ENCODE measurements at regions not wholly inside any gene's neighbourhood (a gene's known extent, or its start where the extent isn't known, plus 50 kb on each side); places are given as distances from the start of the nearest gene placed in this dataset.

DNA sequence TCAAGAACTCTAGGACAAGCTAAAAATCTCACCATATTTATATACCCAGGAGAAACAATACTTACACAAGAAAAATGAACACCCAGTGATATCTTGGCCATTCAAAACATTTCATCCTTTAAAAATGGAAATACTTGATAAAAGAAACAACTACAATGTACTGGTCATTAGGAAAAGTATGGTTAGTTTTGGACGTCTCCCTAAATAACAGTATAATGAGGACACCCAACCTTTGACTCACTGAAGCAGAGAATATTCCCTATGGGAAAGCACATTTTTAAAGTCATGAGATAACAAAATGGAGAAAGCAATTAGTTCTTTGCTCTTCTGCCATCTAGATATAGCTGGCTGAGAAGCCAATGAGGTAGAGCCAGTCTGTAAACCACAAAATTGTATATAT is 164.4 kb downstream of the TBX18 start:
- H3K4me1 ChIP-seq (ENCODE audit: control insufficient read depth, insufficient read depth, low read depth, low read length): no peaks in the 10 kb centered on the region
- no peak overlapping the region for H4K91ac ChIP-seq (ENCODE audit: low read length)
- H2AK5ac ChIP-seq (ENCODE audit: low read length, severe bottlenecking): no peak overlapping the region

DNA sequence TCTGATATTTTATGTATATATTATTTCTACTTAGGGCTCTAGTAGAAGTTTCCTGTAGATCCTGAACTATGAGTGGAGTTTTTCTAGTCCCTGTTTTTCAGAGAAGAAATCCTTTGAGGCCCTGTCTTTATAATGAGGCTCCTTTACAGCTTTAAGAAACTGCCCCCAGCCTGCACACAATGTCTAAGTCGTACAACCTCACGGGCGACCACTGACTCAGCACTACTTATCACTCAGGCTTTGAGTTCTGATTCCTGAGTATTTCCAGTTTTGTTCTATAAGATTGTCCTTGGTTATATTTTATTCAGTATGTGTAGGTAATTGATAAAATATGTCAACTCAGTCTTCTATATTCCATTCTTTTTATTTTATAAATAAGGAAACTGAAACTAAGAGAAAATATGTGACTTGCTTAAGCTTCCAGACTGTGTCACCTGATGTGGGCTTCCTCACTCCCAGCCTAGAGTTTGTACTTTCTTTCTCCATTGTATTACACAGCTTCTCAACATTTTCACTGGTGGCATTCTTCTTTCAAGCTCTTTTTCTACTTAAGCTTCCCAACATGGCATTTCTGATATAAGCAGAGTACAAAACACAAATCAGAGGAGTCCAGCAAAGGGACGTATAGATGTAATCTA is 167.0 kb downstream of the TBX18 start:
- Histone ChIP-seq H4K91ac (ENCODE audit: low read length) (no peak overlapping the region), H3K4me3 (ENCODE audit: insufficient read depth in 1 of 2, low read depth in 1 of 2, low read length in 2 of 2) (no peak overlapping the region), H2AK5ac (ENCODE audit: low read length, severe bottlenecking) (no peak overlapping the region), H3K4me1 (ENCODE audit: control insufficient read depth, insufficient read depth, low read depth, low read length) (no peaks in the 10 kb centered on the region), H3K27ac (ENCODE audit: low read length, poor library complexity, severe bottlenecking) (no peak overlapping the region), H2BK15ac (ENCODE audit: low read depth, poor library complexity, severe bottlenecking) (no peak overlapping the region), H3K27me3 (ENCODE audit: control insufficient read depth in 1 of 2, insufficient read depth in 1 of 2, low read length in 2 of 2) (no peaks in the 10 kb centered on the region), H2BK120ac (ENCODE audit: low read depth, low read length) (no peak overlapping the region), H3K4me2 (ENCODE audit: low read length, poor library complexity, severe bottlenecking) (no peak overlapping the region), H3K9ac (ENCODE audit: low read length) (peak overlapping the region; percentile 35), H2AFZ (ENCODE audit: low read depth, low read length) (no peak overlapping the region), H3K36me3 (ENCODE audit: control insufficient read depth in 1 of 2, insufficient read depth in 2 of 2, low read depth in 1 of 2, low read length in 2 of 2) (no peaks in the 10 kb centered on the region), H4K8ac (ENCODE audit: low read length) (no peak overlapping the region), H3K14ac (ENCODE audit: low read length in 2 of 2) (no peak overlapping the region), H3K9me3 (ENCODE audit: control insufficient read depth, low read length) (no peaks in the 10 kb centered on the region), H3K79me1 (replicated peaks; ENCODE audit: low read length, poor library complexity, severe bottlenecking) (no peaks in the 10 kb centered on the region), H3K18ac (ENCODE audit: low read depth in 1 of 2, low read length in 2 of 2) (peak overlapping the region in 1 of 2 experiments; percentile 43), H3K4ac (ENCODE audit: low read depth in 1 of 2, low read length in 2 of 2) (no peak overlapping the region), H2BK5ac (ENCODE audit: low read depth, low read length, poor library complexity, severe bottlenecking) (no peak overlapping the region), H2BK12ac (ENCODE audit: low read length in 2 of 2) (no peak overlapping the region), H3K23ac (ENCODE audit: low read length in 2 of 2) (no peak overlapping the region)
- DNase-seq: peak; percentile 32
- no CpG with 5 or more reads among the region's 4 CpGs for WGBS

More for the DNA sequence above, 164.4 kb downstream of the TBX18 start:
- H3K4me2 ChIP-seq (ENCODE audit: low read length, poor library complexity, severe bottlenecking): no peak overlapping the region
- H3K27me3 ChIP-seq (ENCODE audit: control insufficient read depth in 1 of 2, insufficient read depth in 1 of 2, low read length in 2 of 2): no peaks in the 10 kb centered on the region
- H3K9ac ChIP-seq (ENCODE audit: low read length): no peak overlapping the region
- no peak overlapping the region for H3K4ac ChIP-seq (ENCODE audit: low read depth in 1 of 2, low read length in 2 of 2)
- H3K27ac ChIP-seq (ENCODE audit: low read length, poor library complexity, severe bottlenecking): no peak overlapping the region
- no peak for DNase-seq
- no peak overlapping the region for H2BK15ac ChIP-seq (ENCODE audit: low read depth, poor library complexity, severe bottlenecking)
- H2BK120ac ChIP-seq (ENCODE audit: low read depth, low read length): no peak overlapping the region
- no peak overlapping the region for H3K4me3 ChIP-seq (ENCODE audit: insufficient read depth in 1 of 2, low read depth in 1 of 2, low read length in 2 of 2)
- H2BK5ac ChIP-seq (ENCODE audit: low read depth, low read length, poor library complexity, severe bottlenecking): no peak overlapping the region
- no peaks in the 10 kb centered on the region for H3K36me3 ChIP-seq (ENCODE audit: control insufficient read depth in 1 of 2, insufficient read depth in 2 of 2, low read depth in 1 of 2, low read length in 2 of 2)
- H3K14ac ChIP-seq (ENCODE audit: low read length in 2 of 2): no peak overlapping the region
- no peak overlapping the region for H4K8ac ChIP-seq (ENCODE audit: low read length)
- no peak overlapping the region for H3K23ac ChIP-seq (ENCODE audit: low read length in 2 of 2)
- H2AFZ ChIP-seq (ENCODE audit: low read depth, low read length): no peak overlapping the region
- H3K9me3 ChIP-seq (ENCODE audit: control insufficient read depth, low read length): no peaks in the 10 kb centered on the region
- no peaks in the 10 kb centered on the region for H3K79me1 ChIP-seq (replicated peaks; ENCODE audit: low read length, poor library complexity, severe bottlenecking)
- no CpG with 5 or more reads among the region's 1 CpG for WGBS
- no peak overlapping the region for H3K18ac ChIP-seq (ENCODE audit: low read depth in 1 of 2, low read length in 2 of 2)
- H2BK12ac ChIP-seq (ENCODE audit: low read length in 2 of 2): no peak overlapping the region

DNA sequence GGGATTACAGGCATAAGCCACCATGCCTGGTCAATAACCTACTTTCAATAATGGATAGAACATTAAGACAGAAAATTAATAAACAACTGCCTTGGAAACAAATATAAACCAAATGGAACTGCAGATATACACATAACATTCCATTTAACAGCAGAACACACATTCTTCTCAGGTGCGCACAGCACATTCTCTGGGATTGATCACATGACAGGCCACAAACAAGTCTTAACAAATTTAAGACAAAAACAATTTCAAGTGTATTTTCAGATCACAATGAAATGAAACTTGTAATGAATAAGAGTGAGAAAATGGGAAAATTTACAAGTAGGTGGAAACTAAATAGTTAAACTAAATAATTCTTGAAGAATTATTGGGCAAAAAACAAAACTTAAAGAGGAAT is 167.9 kb downstream of the TBX18 start:
- no peaks in the 10 kb centered on the region for H3K36me3 ChIP-seq (ENCODE audit: control insufficient read depth in 1 of 2, insufficient read depth in 2 of 2, low read depth in 1 of 2, low read length in 2 of 2)
- no peak overlapping the region for H3K27ac ChIP-seq (ENCODE audit: low read length, poor library complexity, severe bottlenecking)
- H4K91ac ChIP-seq (ENCODE audit: low read length): no peak overlapping the region
- no peak overlapping the region for H2BK120ac ChIP-seq (ENCODE audit: low read depth, low read length)
- H3K23ac ChIP-seq (ENCODE audit: low read length in 2 of 2): no peak overlapping the region
- no peak overlapping the region for H3K4me2 ChIP-seq (ENCODE audit: low read length, poor library complexity, severe bottlenecking)
- H4K8ac ChIP-seq (ENCODE audit: low read length): no peak overlapping the region
- no peaks in the 10 kb centered on the region for H3K4me1 ChIP-seq (ENCODE audit: control insufficient read depth, insufficient read depth, low read depth, low read length)
- no peak overlapping the region for H2BK15ac ChIP-seq (ENCODE audit: low read depth, poor library complexity, severe bottlenecking)
- no peak for DNase-seq
- WGBS: 100% methylated on average over 1 of the region's 1 CpG
- no peak overlapping the region for H2AFZ ChIP-seq (ENCODE audit: low read depth, low read length)
- H3K27me3 ChIP-seq (ENCODE audit: control insufficient read depth in 1 of 2, insufficient read depth in 1 of 2, low read length in 2 of 2): no peaks in the 10 kb centered on the region
- no peak overlapping the region for H2BK5ac ChIP-seq (ENCODE audit: low read depth, low read length, poor library complexity, severe bottlenecking)
- H3K14ac ChIP-seq (ENCODE audit: low read length in 2 of 2): no peak overlapping the region
- H3K9me3 ChIP-seq (ENCODE audit: control insufficient read depth, low read length): no peaks in the 10 kb centered on the region
- no peak overlapping the region for H2BK12ac ChIP-seq (ENCODE audit: low read length in 2 of 2)
- no peak overlapping the region for H3K4ac ChIP-seq (ENCODE audit: low read depth in 1 of 2, low read length in 2 of 2)
- H3K4me3 ChIP-seq (ENCODE audit: insufficient read depth in 1 of 2, low read depth in 1 of 2, low read length in 2 of 2): no peak overlapping the region
- no peaks in the 10 kb centered on the region for H3K79me1 ChIP-seq (replicated peaks; ENCODE audit: low read length, poor library complexity, severe bottlenecking)
- no peak overlapping the region for H2AK5ac ChIP-seq (ENCODE audit: low read length, severe bottlenecking)
- H3K9ac ChIP-seq (ENCODE audit: low read length): no peak overlapping the region
- H3K18ac ChIP-seq (ENCODE audit: low read depth in 1 of 2, low read length in 2 of 2): no peak overlapping the region

DNA sequence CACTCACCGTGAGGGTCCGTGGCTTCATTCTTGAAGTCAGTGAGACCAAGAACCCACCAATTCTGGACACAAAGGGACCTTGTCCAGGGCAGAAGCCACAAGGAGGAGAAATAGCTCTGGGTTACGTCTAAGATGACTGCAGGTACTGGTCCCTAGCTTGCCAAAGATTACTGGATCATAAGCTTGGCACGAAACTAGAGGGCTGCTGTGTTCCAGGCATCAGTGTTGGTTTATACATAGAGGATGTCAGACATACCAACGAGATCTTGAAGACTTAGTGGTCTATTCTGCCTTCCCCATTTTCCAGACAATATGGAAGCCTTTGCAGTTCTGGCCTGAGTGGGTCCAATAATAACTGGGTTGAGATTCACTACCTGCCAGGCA is 175.7 kb downstream of the TBX18 start:
- Histone ChIP-seq H3K36me3 (ENCODE audit: control insufficient read depth in 1 of 2, insufficient read depth in 2 of 2, low read depth in 1 of 2, low read length in 2 of 2) (no peaks in the 10 kb centered on the region), H3K9me3 (ENCODE audit: control insufficient read depth, low read length) (no peaks in the 10 kb centered on the region), H4K8ac (ENCODE audit: low read length) (no peak overlapping the region), H3K23ac (ENCODE audit: low read length in 2 of 2) (no peak overlapping the region), H3K9ac (ENCODE audit: low read length) (no peak overlapping the region), H2AK5ac (ENCODE audit: low read length, severe bottlenecking) (no peak overlapping the region), H3K4me3 (ENCODE audit: insufficient read depth in 1 of 2, low read depth in 1 of 2, low read length in 2 of 2) (no peak overlapping the region), H2AFZ (ENCODE audit: low read depth, low read length) (no peak overlapping the region), H3K4me2 (ENCODE audit: low read length, poor library complexity, severe bottlenecking) (no peak overlapping the region), H2BK12ac (ENCODE audit: low read length in 2 of 2) (no peak overlapping the region), H3K4me1 (ENCODE audit: control insufficient read depth, insufficient read depth, low read depth, low read length) (no peaks in the 10 kb centered on the region), H3K27ac (ENCODE audit: low read length, poor library complexity, severe bottlenecking) (no peak overlapping the region), H3K27me3 (ENCODE audit: control insufficient read depth in 1 of 2, insufficient read depth in 1 of 2, low read length in 2 of 2) (no peaks in the 10 kb centered on the region), H3K4ac (ENCODE audit: low read depth in 1 of 2, low read length in 2 of 2) (no peak overlapping the region), H2BK5ac (ENCODE audit: low read depth, low read length, poor library complexity, severe bottlenecking) (no peak overlapping the region), H3K18ac (ENCODE audit: low read depth in 1 of 2, low read length in 2 of 2) (no peak overlapping the region), H3K79me1 (replicated peaks; ENCODE audit: low read length, poor library complexity, severe bottlenecking) (no peaks in the 10 kb centered on the region), H2BK120ac (ENCODE audit: low read depth, low read length) (no peak overlapping the region), H2BK15ac (ENCODE audit: low read depth, poor library complexity, severe bottlenecking) (no peak overlapping the region), H4K91ac (ENCODE audit: low read length) (no peak overlapping the region), H3K14ac (ENCODE audit: low read length in 2 of 2) (no peak overlapping the region)
- no peak for DNase-seq
- 91% methylated on average over 4 of the region's 5 CpGs for WGBS
